ENCODE measurements at regions not wholly inside any gene's neighbourhood (a gene's known extent, or its start where the extent isn't known, plus 50 kb on each side); places are given as distances from the start of the nearest gene placed in this dataset.

- TF ChIP-seq CTCF (IDR thresholded peaks at IDR 0.05) (no peak), ZFX (IDR thresholded peaks at IDR 0.05; ENCODE audit: borderline replicate concordance) (no peak)
Measured at GRCh38 chr5:20615888-20616563, 628.0 kb upstream of the CDH18 start.
